Sigmoid colon (tissue), 6 donors: ENCODE measurements at regions not wholly inside any gene's neighbourhood (a gene's known extent, or its start where the extent isn't known, plus 50 kb on each side); places are given as distances from the start of the nearest gene placed in this dataset.
"Not testable (repeated sequence)": the region's sequence is repeated elsewhere in the genome, so short reads cannot be mapped to it uniquely, and the experiment has no call there.

ENCODE experiments used
- DNase-seq: peaks from one replicate; pipeline ENCODE4 v3.0.0-alpha.2; 2019
- H3K27ac ChIP-seq, 4 donors: fragments of 200-600 bp; sonication (generic); one replicate each; pipeline ENCODE4 v1.5.1; 2016 to 2019; ENCODE audit warnings: mild to moderate bottlenecking in 1 of 4
- H3K27me3 ChIP-seq, 3 donors: fragments of 200-600 bp; sonication (generic); one replicate each; pipeline ENCODE4 v1.5.1; 2019; ENCODE audit warnings: mild to moderate bottlenecking in 1 of 3
- H3K36me3 ChIP-seq, 4 donors: fragments of 200-600 bp; sonication (generic); one replicate each; pipeline ENCODE4 v1.5.1; 2016 to 2019
- H3K4me1 ChIP-seq, 4 donors: fragments of 200-600 bp; sonication (generic); one replicate each; pipeline ENCODE4 v1.5.1; 2017 to 2019
- H3K4me3 ChIP-seq, 4 donors: fragments of 200-600 bp; sonication (generic); one replicate each; pipeline ENCODE4 v1.5.1; 2017 to 2019; ENCODE audit warnings: mild to moderate bottlenecking in 2 of 4, moderate library complexity in 1 of 4
- H3K9me3 ChIP-seq, 4 donors: fragments of 200-600 bp in 3 of 4; sonication (generic) in 3 of 4; one replicate each; pipeline versions ENCODE4 v1.5.1 to v1.6.1; 2013 to 2019
- CTCF ChIP-seq, 4 experiments: fragments of 450-650 bp in 3 of 4; fragments of 200-600 bp in 1 of 4; IDR thresholded peaks; one replicate each; pipeline ENCODE4 v1.5.1; 2016 to 2019; ENCODE audit warnings: antibody characterized with exemption in 4 of 4, mild to moderate bottlenecking in 3 of 4, moderate library complexity in 2 of 4
- EP300 ChIP-seq, 4 donors: sonication (generic); formaldehyde crosslinking; IDR thresholded peaks; one replicate each; pipeline ENCODE4 v1.6.1; 2017; ENCODE audit warnings: antibody characterized with exemption in 4 of 4
- POLR2A ChIP-seq, 2 donors: fragments of 450-650 bp; IDR thresholded peaks; one replicate each; pipeline ENCODE4 v1.6.1; 2016; ENCODE audit warnings: antibody characterized with exemption in 2 of 2, mild to moderate bottlenecking in 2 of 2, moderate library complexity in 2 of 2
- POLR2AphosphoS5 ChIP-seq, 4 donors: sonication (generic); formaldehyde crosslinking; IDR thresholded peaks; one replicate each; pipeline ENCODE4 v1.6.1; 2017; ENCODE audit warnings: antibody characterized with exemption in 4 of 4
- WGBS, 2 donors: extraction: QIAGEN DNeasy Blood & Tissue Kit; methylation state at CpG; one replicate each; pipeline ENCODE4 v1.1.7; 2013; 5-methylcytosine and 5-hydroxymethylcytosine counted together
- intact Hi-C: fragments of 100-400 bp; cut with DNase I; formaldehyde crosslinking; loops from one replicate; pipeline ENCODE4 v1.15.1; 2023
- donor health status: healthy with polysubstance abuse.
- donor health status: healthy.

- 40 to 47% methylated on average over 5 of the region's 5 CpGs for WGBS, 2 donors
- Histone ChIP-seq H3K27ac (no peak overlapping the region), H3K27me3 (no peaks in the 10 kb centered on the region), H3K9me3 (no peaks in the 10 kb centered on the region), H3K36me3 (no peaks in the 10 kb centered on the region), H3K4me1 (no peaks in the 10 kb centered on the region), H3K4me3 (no peak overlapping the region)
- intact Hi-C loops: no loop called here
- DNase-seq: no peak
- TF ChIP-seq POLR2A (IDR thresholded peaks at IDR 0.05) (no peak), POLR2AphosphoS5 (IDR thresholded peaks at IDR 0.05) (no peak), EP300 (IDR thresholded peaks at IDR 0.05) (no peak), CTCF (IDR thresholded peaks at IDR 0.05) (no peak)
These were observed 791.2 kb downstream of the TMEM121 start for GRCh38 chr14:106317593-106317992.

- WGBS, 2 donors: 22 to 33% methylated on average over 3 of the region's 3 CpGs
- DNase-seq: no peak
- no peaks in the 10 kb centered on the region for H3K9me3 ChIP-seq
- no peaks in the 10 kb centered on the region for H3K4me1 ChIP-seq
- no peaks in the 10 kb centered on the region for H3K36me3 ChIP-seq
- H3K27ac ChIP-seq: no peak overlapping the region
- intact Hi-C loops: no loop called here
- no peak overlapping the region for H3K4me3 ChIP-seq
- H3K27me3 ChIP-seq: no peaks in the 10 kb centered on the region
- no peak for TF ChIP-seq EP300 (IDR thresholded peaks at IDR 0.05)
- TF ChIP-seq POLR2A (IDR thresholded peaks at IDR 0.05): no peak
- no peak for TF ChIP-seq CTCF (IDR thresholded peaks at IDR 0.05)
- no peak for TF ChIP-seq POLR2AphosphoS5 (IDR thresholded peaks at IDR 0.05)
These were observed 792.3 kb downstream of the TMEM121 start for GRCh38 chr14:106318700-106319099.

GRCh38 chr14:106323970-106324369 is 797.6 kb downstream of the TMEM121 start:
- H3K4me3 ChIP-seq, H3K4me1 ChIP-seq, H3K27me3 ChIP-seq, intact Hi-C loops, H3K27ac ChIP-seq, DNase-seq, H3K36me3 ChIP-seq, H3K9me3 ChIP-seq: not testable (repeated sequence)
- WGBS, 2 donors: 65 to 78% methylated on average over 17 of the region's 17 CpGs

- WGBS, 2 donors: 59 to 65% methylated on average over 3 of the region's 3 CpGs
- H3K36me3 ChIP-seq: no peaks in the 10 kb centered on the region
- DNase-seq: no peak
- no peak overlapping the region for H3K4me3 ChIP-seq
- no peaks in the 10 kb centered on the region for H3K9me3 ChIP-seq
- no peaks in the 10 kb centered on the region for H3K4me1 ChIP-seq
- no peak overlapping the region for H3K27ac ChIP-seq
- intact Hi-C loops: no loop called here
- no peaks in the 10 kb centered on the region for H3K27me3 ChIP-seq
- TF ChIP-seq POLR2A (IDR thresholded peaks at IDR 0.05) (no peak), POLR2AphosphoS5 (IDR thresholded peaks at IDR 0.05) (no peak), CTCF (IDR thresholded peaks at IDR 0.05) (no peak), EP300 (IDR thresholded peaks at IDR 0.05) (no peak)
These were observed 800.9 kb downstream of the TMEM121 start for GRCh38 chr14:106327234-106327633.

- intact Hi-C loops: not testable (repeated sequence)
- WGBS, 2 donors: 58 to 73% methylated on average over 4 of the region's 4 CpGs
These were observed 801.4 kb downstream of the TMEM121 start for GRCh38 chr14:106327702-106328353.

GRCh38 chr14:106329243-106329642 is 802.9 kb downstream of the TMEM121 start:
- H3K4me1 ChIP-seq, H3K27ac ChIP-seq, H3K36me3 ChIP-seq, H3K4me3 ChIP-seq, H3K9me3 ChIP-seq, DNase-seq, H3K27me3 ChIP-seq, intact Hi-C loops: not testable (repeated sequence)
- WGBS, 2 donors: 54 to 73% methylated on average over 4 of the region's 4 CpGs

More at GRCh38 chr14:106327702-106328353, 801.4 kb downstream of the TMEM121 start:
- not testable (repeated sequence) for H3K27me3 ChIP-seq, H3K4me3 ChIP-seq, H3K9me3 ChIP-seq, H3K27ac ChIP-seq, H3K4me1 ChIP-seq, H3K36me3 ChIP-seq, DNase-seq

- H3K4me1 ChIP-seq, H3K27me3 ChIP-seq, DNase-seq, H3K4me3 ChIP-seq, H3K27ac ChIP-seq, intact Hi-C loops, H3K36me3 ChIP-seq, H3K9me3 ChIP-seq: not testable (repeated sequence)
- WGBS, 2 donors: 41 to 59% methylated on average over 5 to 6 of the region's 8 CpGs
These were observed 803.8 kb downstream of the TMEM121 start for GRCh38 chr14:106329987-106330774.

- H3K4me1 ChIP-seq, H3K4me3 ChIP-seq, intact Hi-C loops, H3K27ac ChIP-seq, H3K9me3 ChIP-seq, H3K36me3 ChIP-seq, H3K27me3 ChIP-seq: not testable (repeated sequence)
- WGBS, 2 donors: 39 to 49% methylated on average over 12 to 16 of the region's 16 CpGs
- DNase-seq: peak; percentile 65
These were observed 808.2 kb downstream of the TMEM121 start for GRCh38 chr14:106334428-106335109.

- H3K9me3 ChIP-seq, H3K4me1 ChIP-seq, H3K36me3 ChIP-seq, H3K4me3 ChIP-seq, DNase-seq, intact Hi-C loops, H3K27ac ChIP-seq, H3K27me3 ChIP-seq: not testable (repeated sequence)
- 41 to 47% methylated on average over 5 of the region's 6 CpGs for WGBS, 2 donors
These were observed 808.7 kb downstream of the TMEM121 start for GRCh38 chr14:106335110-106335429.
